CD4-positive, alpha-beta T cell (primary cell): ENCODE measurements at regions not wholly inside any gene's neighbourhood (a gene's known extent, or its start where the extent isn't known, plus 50 kb on each side); places are given as distances from the start of the nearest gene placed in this dataset.

ENCODE experiments used
- ATAC-seq: fragments of 200-7000 bp; cut with Tn5 transposase; one replicate; pipeline ENCODE4 v1.10.0; 2022; ENCODE audit warnings: mild to moderate bottlenecking; ENCODE audit not compliant: poor library complexity
- CTCF ChIA-PET: fragments of 350-600 bp; sonication (Branson Sonifier 250); formaldehyde crosslinking; loops from one replicate; lab custom pipeline; 2021; ENCODE audit warnings: antibody characterized with exemption, inconsistent platforms; lab: Charles Lee
- POLR2A ChIA-PET: fragments of 350-600 bp; sonication (Branson Sonifier 250); formaldehyde crosslinking; loops from one replicate; lab custom pipeline; 2021; ENCODE audit warnings: antibody characterized with exemption, inconsistent platforms; lab: Charles Lee
- DNase-seq, 14 experiments: peaks; one replicate each; pipeline ENCODE4 v3.0.0-alpha.2; 2013 to 2020; ENCODE audit warnings: mixed read lengths in 2 of 14
- H3K27ac ChIP-seq, 2 donors: one replicate each; pipeline versions ENCODE4 v1.5.1 to v1.7.0; 2013; ENCODE audit warnings: low read length in 2 of 2, low read depth in 1 of 2, mild to moderate bottlenecking in 1 of 2
- H3K27me3 ChIP-seq, 2 experiments: 1 replicate in 1 of 2; 2 replicates in 1 of 2; pipeline versions ENCODE4 v1.6.1 to v1.7.0; 2013; ENCODE audit warnings: low read length in 2 of 2, control low read depth in 1 of 2, mild to moderate bottlenecking in 1 of 2, moderate library complexity in 1 of 2; ENCODE audit not compliant: insufficient read depth in 2 of 2, control insufficient read depth in 1 of 2
- H3K36me3 ChIP-seq: one replicate; pipeline ENCODE4 v1.6.1; 2013; ENCODE audit warnings: low read length, control low read depth; ENCODE audit not compliant: insufficient read depth
- H3K4me1 ChIP-seq: one replicate; pipeline ENCODE4 v1.6.1; 2013; ENCODE audit warnings: low read length, control low read depth; ENCODE audit not compliant: insufficient read depth
- H3K4me3 ChIP-seq: one replicate; pipeline ENCODE4 v1.5.1; 2013; ENCODE audit warnings: mild to moderate bottlenecking, low read length, moderate library complexity
- H3K9me3 ChIP-seq, 2 experiments: 1 replicate in 1 of 2; 2 replicates in 1 of 2; pipeline versions ENCODE4 v1.6.1 to v1.7.0; 2013; ENCODE audit warnings: low read length in 2 of 2, mild to moderate bottlenecking in 2 of 2, control low read depth in 1 of 2, moderate library complexity in 1 of 2; ENCODE audit not compliant: control insufficient read depth in 1 of 2, insufficient read depth in 1 of 2
- H3K27ac Mint-ChIP-seq: one replicate; pipeline ENCODE4 v1.8.0; 2020; ENCODE audit warnings: mixed read lengths
- H3K27me3 Mint-ChIP-seq: one replicate; pipeline ENCODE4 v1.8.0; 2021; ENCODE audit warnings: mixed read lengths
- H3K36me3 Mint-ChIP-seq: one replicate; pipeline ENCODE4 v1.8.0; 2021; ENCODE audit warnings: low read depth, mixed read lengths
- H3K4me1 Mint-ChIP-seq: one replicate; pipeline ENCODE4 v1.8.0; 2021; ENCODE audit warnings: low read depth, mixed read lengths
- H3K4me3 Mint-ChIP-seq: one replicate; pipeline ENCODE4 v1.8.0; 2020; ENCODE audit warnings: mild to moderate bottlenecking, mixed read lengths
- H3K9me3 Mint-ChIP-seq: one replicate; pipeline ENCODE4 v1.8.0; 2020; ENCODE audit warnings: mixed read lengths
- intact Hi-C, 2 experiments: fragments of 100-400 bp; cut with DNase I in 1 of 2; cut with micrococcal nuclease in 1 of 2; formaldehyde crosslinking; loops; one replicate each; pipeline versions ENCODE4 v1.15.1 to v1.9.0; 2023 to 2025; cut with DNase I, micrococcal nuclease
- TF ChIP-seq, protein P1 (sequence below): fragments of 200-600 bp; IDR thresholded peaks from one replicate; pipeline ENCODE4 v1.8.0; 2022; ENCODE audit warnings: antibody characterized with exemption, mild to moderate bottlenecking

GRCh38 chr14:41506552-41506951 lies 100.1 kb upstream of the LRFN5 start:
- no peaks in the 10 kb centered on the region for H3K27me3 ChIP-seq
- peaks cover 0 to 3% of the 10 kb centered on the region in 2 experiments for H3K9me3 ChIP-seq
- no peaks in the 10 kb centered on the region for H3K36me3 ChIP-seq
- ATAC-seq (no peak), DNase-seq (no peak)
- TF ChIP-seq, protein P1, sequence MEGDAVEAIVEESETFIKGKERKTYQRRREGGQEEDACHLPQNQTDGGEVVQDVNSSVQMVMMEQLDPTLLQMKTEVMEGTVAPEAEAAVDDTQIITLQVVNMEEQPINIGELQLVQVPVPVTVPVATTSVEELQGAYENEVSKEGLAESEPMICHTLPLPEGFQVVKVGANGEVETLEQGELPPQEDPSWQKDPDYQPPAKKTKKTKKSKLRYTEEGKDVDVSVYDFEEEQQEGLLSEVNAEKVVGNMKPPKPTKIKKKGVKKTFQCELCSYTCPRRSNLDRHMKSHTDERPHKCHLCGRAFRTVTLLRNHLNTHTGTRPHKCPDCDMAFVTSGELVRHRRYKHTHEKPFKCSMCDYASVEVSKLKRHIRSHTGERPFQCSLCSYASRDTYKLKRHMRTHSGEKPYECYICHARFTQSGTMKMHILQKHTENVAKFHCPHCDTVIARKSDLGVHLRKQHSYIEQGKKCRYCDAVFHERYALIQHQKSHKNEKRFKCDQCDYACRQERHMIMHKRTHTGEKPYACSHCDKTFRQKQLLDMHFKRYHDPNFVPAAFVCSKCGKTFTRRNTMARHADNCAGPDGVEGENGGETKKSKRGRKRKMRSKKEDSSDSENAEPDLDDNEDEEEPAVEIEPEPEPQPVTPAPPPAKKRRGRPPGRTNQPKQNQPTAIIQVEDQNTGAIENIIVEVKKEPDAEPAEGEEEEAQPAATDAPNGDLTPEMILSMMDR: no peak
- H3K27ac Mint-ChIP-seq: no peak overlapping the region
- intact Hi-C loops: no loop called here
- H3K36me3 Mint-ChIP-seq: no peaks in the 10 kb centered on the region
- no peak overlapping the region for H3K4me3 ChIP-seq
- ChIA-PET CTCF (no interaction called here), POLR2A (no interaction called here)
- no peak overlapping the region for H3K4me3 Mint-ChIP-seq
- no peaks in the 10 kb centered on the region for H3K9me3 Mint-ChIP-seq
- no peak overlapping the region for H3K27ac ChIP-seq
- no peaks in the 10 kb centered on the region for H3K4me1 Mint-ChIP-seq
- no peaks in the 10 kb centered on the region for H3K4me1 ChIP-seq
- no peaks in the 10 kb centered on the region for H3K27me3 Mint-ChIP-seq

GRCh38 chr14:41505491-41505890 lies 101.2 kb upstream of the LRFN5 start:
- Mint-ChIP-seq H3K27ac (no peak overlapping the region), H3K4me3 (no peak overlapping the region), H3K9me3 (no peaks in the 10 kb centered on the region), H3K27me3 (no peaks in the 10 kb centered on the region), H3K4me1 (no peaks in the 10 kb centered on the region), H3K36me3 (no peaks in the 10 kb centered on the region)
- H3K36me3 ChIP-seq: no peaks in the 10 kb centered on the region
- CTCF ChIA-PET: no interaction called here
- intact Hi-C loops: no loop called here
- H3K4me3 ChIP-seq: no peak overlapping the region
- no peak for ATAC-seq
- POLR2A ChIA-PET: no interaction called here
- no peaks in the 10 kb centered on the region for H3K27me3 ChIP-seq
- peaks cover 0 to 3% of the 10 kb centered on the region in 2 experiments for H3K9me3 ChIP-seq
- no peak for DNase-seq
- H3K27ac ChIP-seq: no peak overlapping the region
- TF ChIP-seq, protein P1: no peak
- H3K4me1 ChIP-seq: no peaks in the 10 kb centered on the region

DNA sequence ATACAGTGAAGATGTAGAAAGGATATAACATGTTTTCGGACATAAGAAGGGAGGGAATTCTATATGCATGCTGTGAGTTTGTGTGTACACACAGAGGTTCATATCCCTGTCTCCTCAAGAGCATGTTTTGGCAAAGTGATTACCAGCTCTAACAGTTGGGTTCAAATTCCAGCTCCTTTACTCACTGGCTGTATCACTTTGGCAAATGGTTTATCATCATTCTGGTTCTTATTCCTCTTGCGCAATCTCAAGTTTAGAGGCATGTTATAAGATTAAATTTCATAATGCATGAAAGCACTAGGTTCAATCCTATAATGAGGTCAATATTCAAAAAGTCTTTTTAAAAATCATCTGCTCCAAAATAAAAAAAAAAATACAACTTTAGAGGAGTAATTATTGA lies 107.7 kb upstream of the LRFN5 start:
- POLR2A ChIA-PET: no interaction called here
- Histone ChIP-seq H3K36me3 (no peaks in the 10 kb centered on the region), H3K27me3 (no peaks in the 10 kb centered on the region), H3K9me3 (no peaks in the 10 kb centered on the region), H3K4me3 (no peak overlapping the region), H3K4me1 (no peaks in the 10 kb centered on the region), H3K27ac (no peak overlapping the region)
- no peaks in the 10 kb centered on the region for H3K9me3 Mint-ChIP-seq
- no peaks in the 10 kb centered on the region for H3K36me3 Mint-ChIP-seq
- TF ChIP-seq, protein P1: no peak
- CTCF ChIA-PET: no interaction called here
- H3K27ac Mint-ChIP-seq: no peak overlapping the region
- H3K4me3 Mint-ChIP-seq: no peak overlapping the region
- intact Hi-C loops: no loop called here
- no peaks in the 10 kb centered on the region for H3K4me1 Mint-ChIP-seq
- DNase-seq (no peak), ATAC-seq (no peak)
- H3K27me3 Mint-ChIP-seq: no peaks in the 10 kb centered on the region
